ENCODE measurements at regions not wholly inside any gene's neighbourhood (a gene's known extent, or its start where the extent isn't known, plus 50 kb on each side); places are given as distances from the start of the nearest gene placed in this dataset.

GRCh38 chr14:82345184-82345583 is 811.5 kb upstream of the SEL1L start:
- no TSS peak for BruUV-seq (replicated peaks)
- DNase-seq (ENCODE audit: low read depth, low spot score) (no peak), ATAC-seq (no peak)
- POLR2A ChIA-PET: no interaction called here
- H3K4me3 ChIP-seq (ENCODE audit: low read depth in 2 of 2, low read length in 2 of 2): no peak overlapping the region
- CTCF ChIA-PET: no interaction called here
- in situ Hi-C loops (cut with HindIII; ENCODE audit: low pct_unique_long_range_greater_than_20kb, low sequenced_read_pairs): no loop called here
- H3K4me1 ChIP-seq (ENCODE audit: control insufficient read depth, insufficient read depth, low read length): no peaks in the 10 kb centered on the region
- TF ChIP-seq REST (IDR thresholded peaks at IDR 0.05; ENCODE audit: insufficient read depth in 1 of 2, low read depth in 2 of 2, low read length in 1 of 2) (no peak), POLR2AphosphoS5 (IDR thresholded peaks at IDR 0.05; ENCODE audit: low read depth, low read length) (no peak), SIN3A (IDR thresholded peaks at IDR 0.05; ENCODE audit: borderline replicate concordance, insufficient read depth, low read depth, low read length) (no peak), CTCF (IDR thresholded peaks at IDR 0.05) (no peak)
- no peaks in the 10 kb centered on the region for H3K9me3 ChIP-seq (ENCODE audit: control insufficient read depth, insufficient read depth, low read depth, low read length)
- intact Hi-C loops (cut with micrococcal nuclease; ENCODE audit: unreplicated experiment): no loop called here
- no peaks in the 10 kb centered on the region for H3K36me3 ChIP-seq (ENCODE audit: control insufficient read depth, insufficient read depth, low read length)
- no peaks in the 10 kb centered on the region for H3K27me3 ChIP-seq (ENCODE audit: control insufficient read depth, insufficient read depth, low read length)
- H3K27ac ChIP-seq (ENCODE audit: low read length): no peak overlapping the region

GRCh38 chr14:82354126-82354525 is 820.5 kb upstream of the SEL1L start:
- Histone ChIP-seq H3K4me1 (ENCODE audit: control insufficient read depth, insufficient read depth, low read length) (no peaks in the 10 kb centered on the region), H3K36me3 (ENCODE audit: control insufficient read depth, insufficient read depth, low read length) (no peaks in the 10 kb centered on the region), H3K27ac (ENCODE audit: low read length) (no peak overlapping the region), H3K4me3 (ENCODE audit: low read depth in 2 of 2, low read length in 2 of 2) (no peak overlapping the region), H3K9me3 (ENCODE audit: control insufficient read depth, insufficient read depth, low read depth, low read length) (no peaks in the 10 kb centered on the region), H3K27me3 (ENCODE audit: control insufficient read depth, insufficient read depth, low read length) (no peaks in the 10 kb centered on the region)
- no peak for DNase-seq (ENCODE audit: low read depth, low spot score)
- TF ChIP-seq CTCF (IDR thresholded peaks at IDR 0.05) (no peak), TCF7L2 (IDR thresholded peaks at IDR 0.05; ENCODE audit: low read depth, low read length) (no peak), REST (IDR thresholded peaks at IDR 0.05; ENCODE audit: insufficient read depth in 1 of 2, low read depth in 2 of 2, low read length in 1 of 2) (no peak), SIN3A (IDR thresholded peaks at IDR 0.05; ENCODE audit: borderline replicate concordance, insufficient read depth, low read depth, low read length) (no peak), POLR2AphosphoS5 (IDR thresholded peaks at IDR 0.05; ENCODE audit: low read depth, low read length) (no peak)
- no peak for ATAC-seq
- POLR2A ChIA-PET: interaction anchor here (0.6 kb wide), 1 partner anchor 20 kb away, joined by 3 read pairs; no protein-coding TSS in a partner anchor
- in situ Hi-C loops (cut with HindIII; ENCODE audit: low pct_unique_long_range_greater_than_20kb, low sequenced_read_pairs): no loop called here
- intact Hi-C loops (cut with micrococcal nuclease; ENCODE audit: unreplicated experiment): no loop called here
- CTCF ChIA-PET: no interaction called here
- no TSS peak for BruUV-seq (replicated peaks)
